HG03432 (cell line): ENCODE measurements at regions not wholly inside any gene's neighbourhood (a gene's known extent, or its start where the extent isn't known, plus 50 kb on each side); places are given as distances from the start of the nearest gene placed in this dataset.

ENCODE experiments used
- ATAC-seq: cut with Tn5 transposase; IDR thresholded peaks from one replicate; pipeline ENCODE4 v1.9.1; 2021; ENCODE audit warnings: mild to moderate bottlenecking, moderate library complexity; ENCODE audit not compliant: unreplicated experiment

- no peak for ATAC-seq
Observed at GRCh38 chr1:229046251-229046853, 224.6 kb upstream of the RAB4A start.

- no peak for ATAC-seq
Observed at GRCh38 chr1:229047161-229047839, 223.6 kb upstream of the RAB4A start.

- no peak for ATAC-seq
Observed at GRCh38 chr1:229047840-229048620, 222.9 kb upstream of the RAB4A start.

GRCh38 chr1:229048896-229049295, 222.0 kb upstream of the RAB4A start:
- ATAC-seq, result no peak

- no peak for ATAC-seq
Observed at GRCh38 chr1:229056046-229056445, 214.9 kb upstream of the RAB4A start.

- ATAC-seq, result no peak
Observed at GRCh38 chr1:229058111-229058561, 212.8 kb upstream of the RAB4A start.

GRCh38 chr1:229058729-229059128, 212.2 kb upstream of the RAB4A start:
- ATAC-seq, result no peak

GRCh38 chr1:229059671-229060539, 211.0 kb upstream of the RAB4A start:
- no peak for ATAC-seq

GRCh38 chr1:229062135-229062534, 208.8 kb upstream of the RAB4A start:
- no peak for ATAC-seq

- ATAC-seq, result no peak
Observed at GRCh38 chr1:229063154-229063773, 207.6 kb upstream of the RAB4A start.

GRCh38 chr1:229064320-229065168, 206.4 kb upstream of the RAB4A start:
- no peak for ATAC-seq

GRCh38 chr1:229065613-229066012, 205.3 kb upstream of the RAB4A start:
- ATAC-seq, result no peak

- no peak for ATAC-seq
Observed at GRCh38 chr1:229066591-229066990, 204.3 kb upstream of the RAB4A start.

- ATAC-seq, result no peak
Observed at GRCh38 chr1:229067546-229067945, 203.4 kb upstream of the RAB4A start.

GRCh38 chr1:229068270-229068987, 202.5 kb upstream of the RAB4A start:
- no peak for ATAC-seq

- no peak for ATAC-seq
Observed at GRCh38 chr1:229069176-229069575, 201.7 kb upstream of the RAB4A start.

- no peak for ATAC-seq
Observed at GRCh38 chr1:229070168-229070567, 200.7 kb upstream of the RAB4A start.

- no peak for ATAC-seq
Observed at GRCh38 chr1:229073251-229073650, 197.7 kb upstream of the RAB4A start.

- ATAC-seq, result no peak
Observed at GRCh38 chr1:229075217-229075616, 195.7 kb upstream of the RAB4A start.
